HEK293 (cell line): ENCODE measurements at regions not wholly inside any gene's neighbourhood (a gene's known extent, or its start where the extent isn't known, plus 50 kb on each side); places are given as distances from the start of the nearest gene placed in this dataset.

Source experiments
- CTCF ChIA-PET: fragments of 350-600 bp; formaldehyde crosslinking; extraction: SDS; loops from one replicate; lab custom pipeline; 2021; ENCODE audit warnings: antibody characterized with exemption; lab: Yijun Ruan, JAX
- POLR2A ChIA-PET: fragments of 300-600 bp; formaldehyde crosslinking; extraction: SDS; loops from one replicate; lab custom pipeline; 2020; ENCODE audit warnings: antibody characterized with exemption, inconsistent platforms; lab: Yijun Ruan, JAX
- H3K27ac ChIP-seq: fragments of 200-500 bp; sonication (Bioruptor generic); 2 replicates; pipeline ENCODE4 v1.5.1; 2014; ENCODE audit warnings: low read depth, low read length, control low read depth, inconsistent platforms; ENCODE audit errors: extremely low read depth
- H3K36me3 ChIP-seq, 2 experiments: fragments of 200-500 bp in 1 of 2; sonication (Bioruptor generic) in 1 of 2; 1 replicate in 1 of 2; 2 replicates in 1 of 2; pipeline ENCODE4 v1.5.1; 2014 to 2017; ENCODE audit warnings: inconsistent platforms in 2 of 2, low read length in 2 of 2; ENCODE audit not compliant: control insufficient read depth in 2 of 2, insufficient read depth in 1 of 2
- H3K4me1 ChIP-seq: fragments of 200-500 bp; sonication (Bioruptor generic); 2 replicates; pipeline ENCODE4 v1.5.1; 2014; ENCODE audit warnings: mild to moderate bottlenecking, low read length, inconsistent platforms; ENCODE audit not compliant: control insufficient read depth, insufficient read depth
- H3K4me3 ChIP-seq: 2 replicates; pipeline ENCODE4 v1.5.1; 2011; ENCODE audit warnings: low read depth, mild to moderate bottlenecking, control low read depth, low read length, moderate library complexity
- H3K9me3 ChIP-seq: fragments of 200-500 bp; sonication (Bioruptor generic); 2 replicates; pipeline ENCODE4 v1.5.1; 2014; ENCODE audit warnings: low read depth, low read length, inconsistent platforms; ENCODE audit not compliant: control insufficient read depth, insufficient read depth
- BCL6B ChIP-seq: fragments of 450-650 bp; formaldehyde crosslinking; IDR thresholded peaks from 2 replicates; pipeline ENCODE4 v1.5.1; 2017; ENCODE audit warnings: missing biosample characterization, missing genetic modification characterization
- CTCF ChIP-seq: fragments of 450-650 bp; formaldehyde crosslinking; IDR thresholded peaks from 2 replicates; pipeline ENCODE4 v1.5.1; 2016; ENCODE audit warnings: missing biosample characterization, missing genetic modification characterization
- GLI4 ChIP-seq: fragments of 450-650 bp; formaldehyde crosslinking; IDR thresholded peaks from 2 replicates; pipeline ENCODE4 v1.5.1; 2016; ENCODE audit warnings: missing biosample characterization, missing genetic modification characterization
- KLF9 ChIP-seq: fragments of 450-650 bp; formaldehyde crosslinking; IDR thresholded peaks from 2 replicates; pipeline ENCODE4 v1.5.1; 2016; ENCODE audit warnings: missing biosample characterization, missing genetic modification characterization, low read depth
- REST ChIP-seq: fragments of 450-650 bp; formaldehyde crosslinking; IDR thresholded peaks from 2 replicates; pipeline ENCODE4 v1.5.1; 2016; ENCODE audit warnings: missing biosample characterization, missing genetic modification characterization
- SP7 ChIP-seq: fragments of 450-650 bp; formaldehyde crosslinking; IDR thresholded peaks from 2 replicates; pipeline ENCODE4 v1.5.1; 2016; ENCODE audit warnings: missing biosample characterization, missing genetic modification characterization
- ZNF175 ChIP-seq: fragments of 450-650 bp; formaldehyde crosslinking; IDR thresholded peaks from 2 replicates; pipeline ENCODE4 v1.5.1; 2016; ENCODE audit warnings: missing biosample characterization, missing genetic modification characterization
- ZNF280C ChIP-seq: fragments of 450-650 bp; formaldehyde crosslinking; IDR thresholded peaks from 2 replicates; pipeline ENCODE4 v1.5.1; 2016; ENCODE audit warnings: missing biosample characterization, missing genetic modification characterization
- ZNF311 ChIP-seq: fragments of 450-650 bp; formaldehyde crosslinking; IDR thresholded peaks from 2 replicates; pipeline ENCODE4 v1.5.1; 2017; ENCODE audit warnings: missing biosample characterization, missing genetic modification characterization, borderline replicate concordance
- ZNF324 ChIP-seq: fragments of 450-650 bp; formaldehyde crosslinking; IDR thresholded peaks from 2 replicates; pipeline ENCODE4 v1.5.1; 2016; ENCODE audit warnings: missing biosample characterization, missing genetic modification characterization
- ZNF398 ChIP-seq: fragments of 450-650 bp; formaldehyde crosslinking; IDR thresholded peaks from 2 replicates; pipeline ENCODE4 v1.5.1; 2017; ENCODE audit warnings: missing biosample characterization, missing genetic modification characterization
- ZNF513 ChIP-seq: fragments of 450-650 bp; IDR thresholded peaks from 2 replicates; pipeline ENCODE4 v1.5.1; 2018; ENCODE audit warnings: missing biosample characterization, missing genetic modification characterization
- ZNF530 ChIP-seq: fragments of 450-650 bp; formaldehyde crosslinking; IDR thresholded peaks from 2 replicates; pipeline ENCODE4 v1.5.1; 2016; ENCODE audit warnings: low read depth, missing biosample characterization, missing genetic modification characterization
- ZNF558 ChIP-seq: fragments of 450-650 bp; formaldehyde crosslinking; IDR thresholded peaks from 2 replicates; pipeline ENCODE4 v1.5.1; 2016; ENCODE audit warnings: missing biosample characterization, missing genetic modification characterization
- ZNF560 ChIP-seq: fragments of 450-650 bp; formaldehyde crosslinking; IDR thresholded peaks from 2 replicates; pipeline ENCODE4 v1.5.1; 2017; ENCODE audit warnings: missing biosample characterization, missing genetic modification characterization, borderline replicate concordance
- ZNF629 ChIP-seq: fragments of 450-650 bp; formaldehyde crosslinking; IDR thresholded peaks from 2 replicates; pipeline ENCODE4 v1.5.1; 2017; ENCODE audit warnings: missing biosample characterization, missing genetic modification characterization
- ZNF658 ChIP-seq: fragments of 450-650 bp; formaldehyde crosslinking; IDR thresholded peaks from 2 replicates; pipeline ENCODE4; 2016; ENCODE audit warnings: missing biosample characterization, missing genetic modification characterization
- ZNF785 ChIP-seq: fragments of 450-650 bp; formaldehyde crosslinking; IDR thresholded peaks from 2 replicates; pipeline ENCODE4 v1.5.1; 2016; ENCODE audit warnings: missing biosample characterization, missing genetic modification characterization
- ZSCAN5A ChIP-seq: fragments of 450-650 bp; formaldehyde crosslinking; IDR thresholded peaks from 2 replicates; pipeline ENCODE4 v1.5.1; 2016; ENCODE audit warnings: missing biosample characterization, missing genetic modification characterization
- ZXDB ChIP-seq: fragments of 450-650 bp; formaldehyde crosslinking; IDR thresholded peaks from 2 replicates; pipeline ENCODE4 v1.5.1; 2016; ENCODE audit warnings: missing biosample characterization, missing genetic modification characterization

GRCh38 chr10:128780156-128780761 is 654.0 kb upstream of the MKI67 start:
- ChIA-PET POLR2A (no interaction called here), CTCF (no interaction called here)
- H3K9me3 ChIP-seq: no peaks in the 10 kb centered on the region
- H3K4me3 ChIP-seq: no peak overlapping the region
- H3K4me1 ChIP-seq: no peaks in the 10 kb centered on the region
- no peak for TF ChIP-seq ZNF558 (tag by site-specific recombination)
- TF ChIP-seq ZXDB (tag by site-specific recombination): no peak
- TF ChIP-seq ZNF513 (tag by site-specific recombination): no peak
- TF ChIP-seq ZNF658: no peak
- no peak for TF ChIP-seq ZNF560
- TF ChIP-seq ZNF785: no peak
- no peak for TF ChIP-seq ZNF280C
- TF ChIP-seq REST (tag by site-specific recombination): no peak
- TF ChIP-seq ZNF398 (tag by site-specific recombination): no peak
- no peak for TF ChIP-seq ZNF530 (tag by site-specific recombination)
- no peak for TF ChIP-seq SP7 (tag by site-specific recombination)
- no peak for TF ChIP-seq ZNF324 (tag by site-specific recombination)
- no peak for TF ChIP-seq ZSCAN5A
- no peak for TF ChIP-seq ZNF311
- no peak for TF ChIP-seq CTCF (tag by site-specific recombination)
- TF ChIP-seq GLI4: no peak
- no peak for TF ChIP-seq BCL6B (tag by site-specific recombination)
- TF ChIP-seq ZNF175 (tag by site-specific recombination): no peak
- no peak for TF ChIP-seq ZNF629 (tag by site-specific recombination)
- no peak for TF ChIP-seq KLF9 (tag by site-specific recombination)
- no peak overlapping the region for H3K27ac ChIP-seq
- no peaks in the 10 kb centered on the region for H3K36me3 ChIP-seq
